CD14-positive monocyte (primary cell): ENCODE measurements at regions not wholly inside any gene's neighbourhood (a gene's known extent, or its start where the extent isn't known, plus 50 kb on each side); places are given as distances from the start of the nearest gene placed in this dataset.
"Not testable (repeated sequence)": the region's sequence is repeated elsewhere in the genome, so short reads cannot be mapped to it uniquely, and the experiment has no call there.

ENCODE experiments used
- DNase-seq, 3 donors: peaks; one replicate each; pipeline ENCODE4 v3.0.0-alpha.2; 2011 to 2022
- H2AFZ ChIP-seq: 2 replicates; pipeline ENCODE4 v1.6.0; 2012; ENCODE audit warnings: mild to moderate bottlenecking, low read depth, low read length, inconsistent platforms; ENCODE audit not compliant: insufficient read depth, poor library complexity, severe bottlenecking
- H3K27ac ChIP-seq, 2 donors: 1 replicate in 1 of 2; 2 replicates in 1 of 2; pipeline ENCODE4 v1.5.1; 2012 to 2013; ENCODE audit warnings: low read length in 2 of 2, control low read depth in 1 of 2, inconsistent platforms in 1 of 2, low read depth in 1 of 2, mild to moderate bottlenecking in 1 of 2
- H3K27me3 ChIP-seq, 2 donors: one replicate each; pipeline versions ENCODE4 v1.6.0 to v1.6.1; 2011 to 2013; ENCODE audit warnings: low read length in 2 of 2; ENCODE audit not compliant: control insufficient read depth in 2 of 2, insufficient read depth in 2 of 2
- H3K36me3 ChIP-seq, 2 donors: replicated peaks in 1 of 2; 1 replicate in 1 of 2; 2 replicates in 1 of 2; pipeline versions ENCODE4 v1.5.1 to v1.6.1; 2012 to 2013; ENCODE audit warnings: low read length in 2 of 2, control low read depth in 1 of 2, inconsistent platforms in 1 of 2, mild to moderate bottlenecking in 1 of 2; ENCODE audit not compliant: insufficient read depth in 2 of 2, control insufficient read depth in 1 of 2
- H3K4me1 ChIP-seq, 2 donors: 1 replicate in 1 of 2; 2 replicates in 1 of 2; pipeline versions ENCODE4 v1.5.1 to v1.6.1; 2012 to 2013; ENCODE audit warnings: low read length in 2 of 2, control low read depth in 1 of 2, inconsistent platforms in 1 of 2, mild to moderate bottlenecking in 1 of 2, moderate library complexity in 1 of 2; ENCODE audit not compliant: insufficient read depth in 2 of 2, control insufficient read depth in 1 of 2
- H3K4me2 ChIP-seq: replicated peaks from 2 replicates; pipeline ENCODE3; 2012; ENCODE audit warnings: low read length, moderate library complexity, mild to moderate bottlenecking; ENCODE audit not compliant: poor library complexity, severe bottlenecking; ENCODE audit errors: extremely low read depth
- H3K4me3 ChIP-seq, 3 experiments: fragments of 200-600 bp in 1 of 3; sonication (generic) in 1 of 3; replicated peaks in 1 of 3; 1 replicate in 2 of 3; 2 replicates in 1 of 3; pipeline ENCODE4 v1.5.1; 2011 to 2013; ENCODE audit warnings: low read length in 3 of 3, mild to moderate bottlenecking in 3 of 3, control low read depth in 2 of 3, low read depth in 2 of 3, inconsistent platforms in 1 of 3, moderate library complexity in 1 of 3
- H3K79me2 ChIP-seq: 2 replicates; pipeline ENCODE4 v1.6.0; 2012; ENCODE audit warnings: mild to moderate bottlenecking, control low read depth, inconsistent platforms, low read length, moderate library complexity; ENCODE audit not compliant: insufficient read depth
- H3K9ac ChIP-seq: 2 replicates; pipeline ENCODE4 v1.6.0; 2017; ENCODE audit warnings: low read length, mild to moderate bottlenecking; ENCODE audit not compliant: insufficient read depth, poor library complexity, severe bottlenecking
- H3K9me3 ChIP-seq, 2 donors: replicated peaks in 1 of 2; 1 replicate in 1 of 2; 2 replicates in 1 of 2; pipeline versions ENCODE4 v1.5.1 to v1.6.1; 2012 to 2013; ENCODE audit warnings: low read length in 2 of 2, control low read depth in 1 of 2; ENCODE audit not compliant: control insufficient read depth in 1 of 2, insufficient read depth in 1 of 2
- H4K20me1 ChIP-seq: 2 replicates; pipeline ENCODE4 v1.6.0; 2012; ENCODE audit warnings: mild to moderate bottlenecking, low read length, control low read depth, moderate library complexity; ENCODE audit not compliant: insufficient read depth
- H3K27ac Mint-ChIP-seq, 7 donors: one replicate each; pipeline ENCODE4 v1.8.0; 2020; ENCODE audit warnings: mild to moderate bottlenecking in 7 of 7, mixed read lengths in 7 of 7, moderate library complexity in 6 of 7, inconsistent platforms in 2 of 7
- H3K27me3 Mint-ChIP-seq, 3 donors: one replicate each; pipeline ENCODE4 v1.8.0; 2021 to 2022; ENCODE audit warnings: low read depth in 3 of 3, mild to moderate bottlenecking in 3 of 3, mixed read lengths in 3 of 3, moderate library complexity in 3 of 3, inconsistent platforms in 1 of 3
- H3K36me3 Mint-ChIP-seq, 2 donors: one replicate each; pipeline ENCODE4 v1.8.0; 2020; ENCODE audit warnings: mixed read lengths in 2 of 2, inconsistent platforms in 1 of 2, mild to moderate bottlenecking in 1 of 2
- H3K4me1 Mint-ChIP-seq: one replicate; pipeline ENCODE4 v1.8.0; 2020; ENCODE audit warnings: mild to moderate bottlenecking, mixed read lengths
- H3K4me3 Mint-ChIP-seq, 2 donors: one replicate each; pipeline ENCODE4 v1.8.0; 2020; ENCODE audit warnings: mild to moderate bottlenecking in 2 of 2, mixed read lengths in 2 of 2, moderate library complexity in 1 of 2
- H3K9me3 Mint-ChIP-seq, 7 donors: one replicate each; pipeline ENCODE4 v1.8.0; 2020 to 2022; ENCODE audit warnings: mixed read lengths in 7 of 7, mild to moderate bottlenecking in 6 of 7, moderate library complexity in 6 of 7, inconsistent platforms in 2 of 7
- WGBS: methylation state at CpG from one replicate; pipeline ENCODE4 v1.1.5; 2013; ENCODE audit warnings: missing lambda C conversion rate; ENCODE audit not compliant: insufficient coverage; 5-methylcytosine and 5-hydroxymethylcytosine counted together
- intact Hi-C, 2 donors: fragments of 100-400 bp; cut with micrococcal nuclease; formaldehyde crosslinking; loops; one replicate each; pipeline versions ENCODE4 v1.15.0 to v1.15.1; 2023
- TF ChIP-seq, protein P1 (sequence below): fragments of 200-600 bp; IDR thresholded peaks from one replicate; pipeline ENCODE4 v1.8.0; 2022; ENCODE audit warnings: antibody characterized with exemption, mild to moderate bottlenecking

DNA sequence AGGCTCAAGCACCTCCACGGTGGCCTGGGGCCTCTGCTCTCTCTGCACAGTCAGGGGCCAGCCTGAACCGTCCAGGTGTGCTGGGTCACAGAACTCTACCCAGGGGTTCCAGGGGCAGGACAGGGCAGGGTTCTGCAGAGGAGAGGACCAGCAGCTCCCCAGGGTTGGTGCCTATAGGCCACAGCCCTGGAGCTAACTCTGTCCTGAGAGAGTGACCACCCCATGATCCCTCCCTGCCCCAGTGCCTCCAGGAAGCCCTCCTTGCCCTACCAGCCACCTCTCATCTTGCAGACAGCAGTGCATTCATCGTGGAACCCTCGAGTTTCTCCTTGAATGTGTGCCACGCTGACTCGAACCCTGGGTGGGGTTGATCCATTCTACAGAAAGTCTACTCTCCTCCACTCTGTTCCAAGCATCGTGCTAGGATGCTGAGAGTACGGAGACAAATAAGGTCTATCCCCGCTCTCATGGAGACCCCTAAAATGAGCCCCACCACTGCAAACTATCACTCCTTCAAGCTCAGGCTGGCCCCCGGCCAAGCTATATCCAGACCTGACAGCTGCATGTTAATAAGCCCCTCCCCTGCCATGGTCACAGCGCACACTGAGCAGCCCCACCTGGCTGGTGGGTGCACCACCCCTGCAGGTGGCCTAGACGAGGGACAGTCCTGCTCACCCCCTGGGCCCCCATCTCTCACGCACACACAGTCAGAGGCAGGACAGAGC, 138.1 kb upstream of the FOXD4L5 start:
- H3K36me3 ChIP-seq, DNase-seq, H3K4me3 ChIP-seq, H3K36me3 Mint-ChIP-seq, H3K4me1 ChIP-seq, H3K4me3 Mint-ChIP-seq, H3K4me2 ChIP-seq, H3K27ac ChIP-seq, H3K27me3 ChIP-seq, H3K79me2 ChIP-seq, H3K4me1 Mint-ChIP-seq, intact Hi-C loops, H4K20me1 ChIP-seq, H3K9ac ChIP-seq, H3K27me3 Mint-ChIP-seq, H3K27ac Mint-ChIP-seq, H2AFZ ChIP-seq: not testable (repeated sequence)
- 72% methylated on average over 9 of the region's 13 CpGs for WGBS
- H3K9me3 ChIP-seq = peaks cover 40 to 61% of the 10 kb centered on the region in 2 donors
- peaks cover 28 to 54% (median 37%) of the 10 kb centered on the region in 7 donors for H3K9me3 Mint-ChIP-seq

DNA sequence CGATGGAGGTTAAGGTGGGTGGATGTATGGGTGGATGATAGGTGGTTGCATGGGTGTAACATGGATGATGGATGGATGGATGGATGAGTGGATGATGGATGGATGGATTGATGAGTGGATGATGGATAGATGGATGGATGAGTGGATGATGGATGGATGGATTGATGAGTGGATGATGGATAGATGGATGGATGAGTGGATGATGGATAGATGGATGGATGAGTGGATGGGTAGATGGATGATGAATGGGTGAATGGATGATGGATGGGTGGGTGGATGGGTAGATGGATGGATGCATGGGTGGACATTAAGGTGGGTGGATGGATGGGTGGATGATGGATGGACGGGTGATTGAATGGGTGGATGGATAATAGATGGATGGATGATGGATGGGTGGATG, 136.5 kb upstream of the FOXD4L5 start:
- H3K27ac ChIP-seq, H3K4me2 ChIP-seq, intact Hi-C loops, H3K36me3 Mint-ChIP-seq, H3K9ac ChIP-seq, H3K27me3 ChIP-seq, H3K4me1 ChIP-seq, H3K4me1 Mint-ChIP-seq, H4K20me1 ChIP-seq, H2AFZ ChIP-seq, DNase-seq, H3K79me2 ChIP-seq, H3K27ac Mint-ChIP-seq, H3K4me3 ChIP-seq, H3K4me3 Mint-ChIP-seq, H3K27me3 Mint-ChIP-seq, H3K36me3 ChIP-seq: not testable (repeated sequence)
- peaks cover 26 to 51% of the 10 kb centered on the region in 2 donors for H3K9me3 ChIP-seq
- WGBS = 67% methylated on average over 2 of the region's 2 CpGs
- peaks cover 26 to 53% (median 36%) of the 10 kb centered on the region in 7 donors for H3K9me3 Mint-ChIP-seq

DNA sequence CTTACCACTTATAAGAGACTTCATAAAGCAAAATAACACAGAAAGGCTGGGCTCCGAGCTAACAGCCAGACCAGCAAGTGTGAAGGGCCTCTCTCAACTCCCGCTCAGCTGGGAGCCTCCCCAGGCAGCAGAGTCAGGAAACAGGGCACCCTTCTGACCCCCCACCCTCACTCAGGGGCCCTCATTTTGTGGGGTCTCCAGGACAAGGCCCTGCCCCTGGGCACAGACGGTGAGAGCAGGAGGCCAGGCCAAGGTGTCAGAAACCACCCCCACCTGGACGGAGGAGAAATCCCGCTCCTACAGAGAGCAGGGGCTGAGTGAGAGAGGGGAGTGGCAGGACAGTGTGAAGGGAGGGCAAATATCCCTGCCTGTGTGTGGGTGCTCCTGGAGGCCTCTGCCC, 135.8 kb upstream of the FOXD4L5 start:
- peaks cover 22 to 47% (median 32%) of the 10 kb centered on the region in 7 donors for H3K9me3 Mint-ChIP-seq
- Histone ChIP-seq H3K4me1 (no peaks in the 10 kb centered on the region), H3K27ac (no peak overlapping the region), H3K36me3 (no peaks in the 10 kb centered on the region), H3K79me2 (no peaks in the 10 kb centered on the region), H3K4me3 (no peak overlapping the region), H3K9me3 (peaks cover 19 to 49% of the 10 kb centered on the region in 2 donors), H4K20me1 (no peaks in the 10 kb centered on the region), H3K4me2 (no peak overlapping the region), H3K27me3 (no peaks in the 10 kb centered on the region), H3K9ac (no peak overlapping the region), H2AFZ (no peak overlapping the region)
- TF ChIP-seq, protein P1, sequence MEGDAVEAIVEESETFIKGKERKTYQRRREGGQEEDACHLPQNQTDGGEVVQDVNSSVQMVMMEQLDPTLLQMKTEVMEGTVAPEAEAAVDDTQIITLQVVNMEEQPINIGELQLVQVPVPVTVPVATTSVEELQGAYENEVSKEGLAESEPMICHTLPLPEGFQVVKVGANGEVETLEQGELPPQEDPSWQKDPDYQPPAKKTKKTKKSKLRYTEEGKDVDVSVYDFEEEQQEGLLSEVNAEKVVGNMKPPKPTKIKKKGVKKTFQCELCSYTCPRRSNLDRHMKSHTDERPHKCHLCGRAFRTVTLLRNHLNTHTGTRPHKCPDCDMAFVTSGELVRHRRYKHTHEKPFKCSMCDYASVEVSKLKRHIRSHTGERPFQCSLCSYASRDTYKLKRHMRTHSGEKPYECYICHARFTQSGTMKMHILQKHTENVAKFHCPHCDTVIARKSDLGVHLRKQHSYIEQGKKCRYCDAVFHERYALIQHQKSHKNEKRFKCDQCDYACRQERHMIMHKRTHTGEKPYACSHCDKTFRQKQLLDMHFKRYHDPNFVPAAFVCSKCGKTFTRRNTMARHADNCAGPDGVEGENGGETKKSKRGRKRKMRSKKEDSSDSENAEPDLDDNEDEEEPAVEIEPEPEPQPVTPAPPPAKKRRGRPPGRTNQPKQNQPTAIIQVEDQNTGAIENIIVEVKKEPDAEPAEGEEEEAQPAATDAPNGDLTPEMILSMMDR = no peak
- no peaks in the 10 kb centered on the region for H3K4me1 Mint-ChIP-seq
- H3K27me3 Mint-ChIP-seq = peaks cover 0 to 1% (median 0%) of the 10 kb centered on the region in 3 donors
- 80% methylated on average over 2 of the region's 5 CpGs for WGBS
- DNase-seq = no peak
- intact Hi-C loops = no loop called here
- no peak overlapping the region for H3K4me3 Mint-ChIP-seq
- no peak overlapping the region for H3K27ac Mint-ChIP-seq
- no peaks in the 10 kb centered on the region for H3K36me3 Mint-ChIP-seq

DNA sequence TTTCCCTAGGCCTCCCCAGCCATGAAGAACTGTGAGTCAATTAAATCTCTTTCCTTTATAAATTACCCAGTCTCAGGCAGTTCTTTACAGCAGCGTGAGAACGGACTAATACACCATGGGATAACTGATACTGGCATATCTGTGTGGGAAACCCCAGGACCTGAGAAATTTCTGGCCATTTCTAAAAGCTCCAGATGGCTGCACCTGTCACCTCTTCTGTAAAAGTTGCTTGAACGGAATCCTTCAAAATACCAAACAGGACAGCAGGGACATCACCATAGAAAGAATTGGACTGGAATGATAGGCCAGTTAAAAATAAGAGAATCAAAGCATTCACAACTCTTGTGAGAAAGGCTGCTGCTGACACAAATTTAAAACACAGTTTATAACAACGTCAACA, 134.0 kb upstream of the FOXD4L5 start:
- H3K27ac Mint-ChIP-seq, intact Hi-C loops, H3K4me1 ChIP-seq, H3K36me3 ChIP-seq, H3K27ac ChIP-seq, H3K4me3 Mint-ChIP-seq, H3K27me3 Mint-ChIP-seq, H3K79me2 ChIP-seq, H3K4me1 Mint-ChIP-seq, DNase-seq, H3K36me3 Mint-ChIP-seq, H3K4me2 ChIP-seq, H3K9ac ChIP-seq, H4K20me1 ChIP-seq, H2AFZ ChIP-seq, H3K4me3 ChIP-seq, H3K27me3 ChIP-seq: not testable (repeated sequence)
- H3K9me3 ChIP-seq = peaks cover 22 to 44% of the 10 kb centered on the region in 2 donors
- H3K9me3 Mint-ChIP-seq = peaks cover 15 to 48% (median 28%) of the 10 kb centered on the region in 7 donors
- WGBS = no CpG with 5 or more reads among the region's 4 CpGs
